Stimulated activated CD4-positive, alpha-beta T cell treated with anti-CD3 and anti-CD28 coated beads, TNF-alpha, amount 100 ng/mL, for 1 hour (primary cell): ENCODE measurements at regions not wholly inside any gene's neighbourhood (a gene's known extent, or its start where the extent isn't known, plus 50 kb on each side); places are given as distances from the start of the nearest gene placed in this dataset.

Experiments
- DNase-seq, 3 donors: peaks; one replicate each; pipeline ENCODE4 v3.0.0-alpha.2; 2020; ENCODE audit warnings: low read depth in 3 of 3, low spot score in 1 of 3

- DNase-seq: no peak
Observed at GRCh38 chr2:126990200-126990599, 91.5 kb downstream of the TEX51 start.

GRCh38 chr2:126990605-126991532 lies 92.2 kb downstream of the TEX51 start:
- DNase-seq: no peak

- DNase-seq: no peak
Observed at GRCh38 chr2:126994340-126994777, 95.7 kb downstream of the TEX51 start.

- no peak for DNase-seq
Observed at GRCh38 chr2:126995621-126996377, 97.1 kb downstream of the TEX51 start.

GRCh38 chr2:126996378-126996699 lies 97.6 kb downstream of the TEX51 start:
- no peak for DNase-seq
